NCI-H1436 treated with DMSO at 0.1 percent for 48 hours (cell line): ENCODE measurements at regions not wholly inside any gene's neighbourhood (a gene's known extent, or its start where the extent isn't known, plus 50 kb on each side); places are given as distances from the start of the nearest gene placed in this dataset.

Source experiments
- DNase-seq: peaks from one replicate; lab custom pipeline; 2025; lab: John Stamatoyannopoulos, UW

- no peak for DNase-seq
Observed at GRCh38 chr1:216818284-216818683, 95.1 kb upstream of the ESRRG start.

- DNase-seq = peak; percentile 81
Observed at GRCh38 chr1:216815260-216816131, 92.3 kb upstream of the ESRRG start.

GRCh38 chr1:216814576-216815259, 91.5 kb upstream of the ESRRG start:
- no peak for DNase-seq

GRCh38 chr1:216812966-216813365, 89.7 kb upstream of the ESRRG start:
- no peak for DNase-seq

GRCh38 chr1:216809649-216810048, 86.4 kb upstream of the ESRRG start:
- no peak for DNase-seq

GRCh38 chr1:216807696-216808095, 84.5 kb upstream of the ESRRG start:
- no peak for DNase-seq

GRCh38 chr1:216805953-216806352, 82.7 kb upstream of the ESRRG start:
- peak; percentile 63 for DNase-seq

GRCh38 chr1:216805233-216805632, 82.0 kb upstream of the ESRRG start:
- peak; percentile 48 for DNase-seq

GRCh38 chr1:216804111-216804510, 80.9 kb upstream of the ESRRG start:
- DNase-seq = no peak

GRCh38 chr1:216794586-216794985, 71.4 kb upstream of the ESRRG start:
- no peak for DNase-seq

- DNase-seq = no peak
Observed at GRCh38 chr1:216793973-216794372, 70.7 kb upstream of the ESRRG start.

- DNase-seq = no peak
Observed at GRCh38 chr1:216793303-216793702, 70.1 kb upstream of the ESRRG start.

GRCh38 chr1:216788671-216789070, 65.4 kb upstream of the ESRRG start:
- DNase-seq = no peak

- no peak for DNase-seq
Observed at GRCh38 chr1:216785737-216786136, 62.5 kb upstream of the ESRRG start.

GRCh38 chr1:216785221-216785620, 62.0 kb upstream of the ESRRG start:
- DNase-seq = no peak

- DNase-seq = no peak
Observed at GRCh38 chr1:216779686-216780085, 56.5 kb upstream of the ESRRG start.

- DNase-seq = no peak
Observed at GRCh38 chr1:216778737-216779136, 55.5 kb upstream of the ESRRG start.

- DNase-seq = no peak
Observed at GRCh38 chr1:216777148-216777547, 53.9 kb upstream of the ESRRG start.
